H9 (cell line): ENCODE measurements at regions not wholly inside any gene's neighbourhood (a gene's known extent, or its start where the extent isn't known, plus 50 kb on each side); places are given as distances from the start of the nearest gene placed in this dataset.

Source experiments
- DNase-seq: peaks from one replicate; pipeline ENCODE4 v3.0.0-alpha.2; 2017
- H2AFZ ChIP-seq: one replicate; pipeline ENCODE4 v1.6.1; 2013; ENCODE audit warnings: mild to moderate bottlenecking, low read length, control low read depth, moderate library complexity
- H2AK5ac ChIP-seq: 2 replicates; pipeline ENCODE4 v1.6.1; 2013; ENCODE audit warnings: low read length, control low read depth, mixed read lengths; ENCODE audit not compliant: insufficient read length
- H2BK120ac ChIP-seq: one replicate; pipeline ENCODE4 v1.6.1; 2013; ENCODE audit warnings: low read depth, mild to moderate bottlenecking, low read length, control low read depth, inconsistent platforms; ENCODE audit not compliant: poor library complexity, severe bottlenecking
- H2BK12ac ChIP-seq: 2 replicates; pipeline ENCODE4 v1.6.1; 2013; ENCODE audit warnings: low read length, control low read depth, mixed read lengths, low read depth; ENCODE audit not compliant: insufficient read length
- H2BK15ac ChIP-seq: 2 replicates; pipeline ENCODE4 v1.6.1; 2013; ENCODE audit warnings: low read depth, low read length, control low read depth
- H2BK20ac ChIP-seq: one replicate; pipeline ENCODE4 v1.6.1; 2013; ENCODE audit warnings: low read depth, mild to moderate bottlenecking, low read length, control low read depth, inconsistent platforms; ENCODE audit not compliant: poor library complexity, severe bottlenecking
- H2BK5ac ChIP-seq: 2 replicates; pipeline ENCODE4 v1.6.1; 2013; ENCODE audit warnings: low read length, control low read depth, mixed read lengths; ENCODE audit not compliant: insufficient read length
- H3K14ac ChIP-seq: 2 replicates; pipeline ENCODE4 v1.6.1; 2013; ENCODE audit warnings: low read length, control low read depth; ENCODE audit not compliant: insufficient read depth
- H3K18ac ChIP-seq: 2 replicates; pipeline ENCODE4 v1.6.1; 2013; ENCODE audit warnings: low read depth, mild to moderate bottlenecking, mixed read lengths, low read length, control low read depth; ENCODE audit not compliant: insufficient read length
- H3K23ac ChIP-seq: 2 replicates; pipeline ENCODE4 v1.6.1; 2013; ENCODE audit warnings: low read length, control low read depth, mixed read lengths, low read depth; ENCODE audit not compliant: insufficient read length
- H3K23me2 ChIP-seq: 2 replicates; pipeline ENCODE4 v1.6.1; 2013; ENCODE audit warnings: low read depth, mild to moderate bottlenecking, mixed read lengths, low read length, control low read depth; ENCODE audit not compliant: insufficient read length, poor library complexity, severe bottlenecking
- H3K27ac ChIP-seq: 2 replicates; pipeline ENCODE4 v1.5.1; 2013; ENCODE audit warnings: low read length, control low read depth, mixed read lengths, low read depth; ENCODE audit not compliant: insufficient read length
- H3K27me3 ChIP-seq: 2 replicates; pipeline ENCODE4 v1.6.1; 2013; ENCODE audit warnings: low read length, control low read depth, inconsistent platforms; ENCODE audit not compliant: insufficient read depth
- H3K4ac ChIP-seq: 2 replicates; pipeline ENCODE4 v1.6.1; 2013; ENCODE audit warnings: low read depth, mild to moderate bottlenecking, control low read depth, inconsistent platforms, low read length, moderate library complexity
- H3K4me1 ChIP-seq: 2 replicates; pipeline ENCODE4 v1.6.1; 2013; ENCODE audit warnings: low read length, control low read depth, inconsistent platforms; ENCODE audit not compliant: insufficient read depth
- H3K4me2 ChIP-seq: 2 replicates; pipeline ENCODE4 v1.6.1; 2013; ENCODE audit warnings: low read length, control low read depth, mixed read lengths; ENCODE audit not compliant: insufficient read length, insufficient read depth
- H3K56ac ChIP-seq: 2 replicates; pipeline ENCODE4 v1.6.1; 2013; ENCODE audit warnings: low read depth, mild to moderate bottlenecking, mixed read lengths, low read length, control low read depth; ENCODE audit not compliant: insufficient read length
- H3K79me1 ChIP-seq: 2 replicates; pipeline ENCODE4 v1.6.1; 2013; ENCODE audit warnings: low read depth, mild to moderate bottlenecking, moderate library complexity, low read length, control low read depth, inconsistent platforms; ENCODE audit not compliant: insufficient read depth, poor library complexity, severe bottlenecking
- H3K79me2 ChIP-seq: 2 replicates; pipeline ENCODE4 v1.6.1; 2013; ENCODE audit warnings: low read length, control low read depth, inconsistent platforms; ENCODE audit not compliant: insufficient read depth
- H3K9ac ChIP-seq: 2 replicates; pipeline ENCODE4 v1.6.1; 2013; ENCODE audit warnings: low read length, control low read depth, mixed read lengths; ENCODE audit not compliant: insufficient read length; ENCODE audit errors: extremely low read depth
- H3K9me3 ChIP-seq: one replicate; pipeline ENCODE4 v1.6.1; 2013; ENCODE audit warnings: low read depth, low read length, inconsistent platforms; ENCODE audit not compliant: control insufficient read depth
- H3T11ph ChIP-seq: one replicate; pipeline ENCODE4 v1.6.1; 2013; ENCODE audit warnings: mild to moderate bottlenecking, low read length, control low read depth, inconsistent platforms
- H4K20me1 ChIP-seq: one replicate; pipeline ENCODE4 v1.6.1; 2013; ENCODE audit not compliant: control insufficient read depth, insufficient read length, insufficient read depth
- H4K5ac ChIP-seq: 2 replicates; pipeline ENCODE4 v1.6.1; 2013; ENCODE audit warnings: low read depth, mild to moderate bottlenecking, mixed read lengths, low read length, control low read depth; ENCODE audit not compliant: insufficient read length
- H4K8ac ChIP-seq: replicated peaks from 2 replicates; pipeline ENCODE4 v1.6.1; 2013; ENCODE audit warnings: low read length, control low read depth, mixed read lengths, low read depth; ENCODE audit not compliant: insufficient read length
- H4K91ac ChIP-seq: 2 replicates; pipeline ENCODE4 v1.6.1; 2013; ENCODE audit warnings: low read depth, mild to moderate bottlenecking, moderate library complexity, mixed read lengths, low read length, control low read depth; ENCODE audit not compliant: insufficient read length
- H3K27ac Mint-ChIP-seq, 3 experiments: 2 replicates in 2 of 3; 3 replicates in 1 of 3; pipeline ENCODE4 v1.8.0; 2020 to 2021; ENCODE audit warnings: mixed read lengths in 3 of 3, mild to moderate bottlenecking in 1 of 3, moderate library complexity in 1 of 3
- H3K27me3 Mint-ChIP-seq: 2 replicates; pipeline ENCODE4 v1.8.0; 2021; ENCODE audit warnings: low read depth, mild to moderate bottlenecking, moderate library complexity, mixed read lengths
- H3K36me3 Mint-ChIP-seq, 3 experiments: 2 replicates in 2 of 3; 3 replicates in 1 of 3; pipeline ENCODE4 v1.8.0; 2020 to 2021; ENCODE audit warnings: low read depth in 3 of 3, mixed read lengths in 3 of 3; ENCODE audit not compliant: insufficient read depth in 1 of 3
- H3K4me1 Mint-ChIP-seq, 2 experiments: 2 replicates each; pipeline ENCODE4 v1.8.0; 2020; ENCODE audit warnings: mixed read lengths in 2 of 2
- H3K4me3 Mint-ChIP-seq, 2 experiments: 2 replicates in 1 of 2; 3 replicates in 1 of 2; pipeline ENCODE4 v1.8.0; 2020 to 2021; ENCODE audit warnings: mild to moderate bottlenecking in 2 of 2, mixed read lengths in 2 of 2, moderate library complexity in 1 of 2
- H3K9me3 Mint-ChIP-seq, 2 experiments: 2 replicates in 1 of 2; 3 replicates in 1 of 2; pipeline ENCODE4 v1.8.0; 2020; ENCODE audit warnings: mild to moderate bottlenecking in 2 of 2, mixed read lengths in 2 of 2, moderate library complexity in 1 of 2
- WGBS: extraction: QIAGEN DNeasy Blood & Tissue Kit; methylation state at CpG from one replicate; pipeline ENCODE4 v1.1.7; 2013; ENCODE audit warnings: missing lambda C conversion rate, low lambda C conversion rate, mixed read lengths; ENCODE audit not compliant: insufficient read length; ENCODE audit errors: extremely low coverage; 5-methylcytosine and 5-hydroxymethylcytosine counted together
- TF ChIP-seq, protein P1 (sequence below): fragments of 200-600 bp; sonication (generic); conservative IDR thresholded peaks from 3 replicates; pipeline ENCODE4 v1.8.0; 2021; ENCODE audit warnings: antibody characterized with exemption, mild to moderate bottlenecking

DNA sequence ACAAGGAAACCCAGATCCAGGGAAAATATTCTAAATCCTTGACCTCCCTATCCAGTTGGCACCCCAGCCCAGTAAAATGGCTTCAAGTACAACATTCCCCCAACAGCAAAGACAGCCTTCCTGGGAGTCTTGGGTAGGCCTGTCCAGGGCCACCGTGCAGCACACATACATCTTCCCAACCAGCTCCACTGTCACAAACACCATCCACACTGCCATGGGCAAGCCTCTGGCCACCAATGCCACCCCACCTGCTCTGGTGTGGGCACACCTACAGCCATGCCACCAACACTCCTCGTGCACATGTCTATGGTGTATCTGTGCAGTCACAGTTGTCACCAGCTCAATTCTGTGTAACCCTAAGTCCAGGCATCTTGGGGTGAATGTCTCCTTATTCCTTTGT, 193.2 kb downstream of the DAD1 start:
- H4K5ac ChIP-seq: no peak overlapping the region
- no peak overlapping the region for H2BK120ac ChIP-seq
- no peak overlapping the region for H3K4ac ChIP-seq
- WGBS: no CpG with 5 or more reads among the region's 2 CpGs
- H3K14ac ChIP-seq: no peak overlapping the region
- DNase-seq: no peak
- no peak overlapping the region for H2BK20ac ChIP-seq
- no peak overlapping the region for H2BK5ac ChIP-seq
- no peak overlapping the region for H3T11ph ChIP-seq
- H3K4me1 ChIP-seq: no peaks in the 10 kb centered on the region
- H3K18ac ChIP-seq: no peak overlapping the region
- no peaks in the 10 kb centered on the region for H3K79me2 ChIP-seq
- no peaks in the 10 kb centered on the region for H3K79me1 ChIP-seq
- Mint-ChIP-seq H3K27me3 (no peaks in the 10 kb centered on the region; the same call in 1 of the 2 replicates), H3K9me3 (no peaks in the 10 kb centered on the region), H3K4me3 (no peak overlapping the region), H3K4me1 (peaks cover 0 to 3% of the 10 kb centered on the region in 2 experiments; a peak in 1 of 4 replicates), H3K27ac (peak overlapping the region in 1 of 3 experiments; percentile 36; a peak in 1 of 7 replicates), H3K36me3 (no peaks in the 10 kb centered on the region)
- H3K56ac ChIP-seq: no peak overlapping the region
- H3K23me2 ChIP-seq: no peaks in the 10 kb centered on the region
- H3K9me3 ChIP-seq: no peaks in the 10 kb centered on the region
- no peak overlapping the region for H2BK15ac ChIP-seq
- no peak overlapping the region for H3K9ac ChIP-seq
- H2AK5ac ChIP-seq: no peak overlapping the region
- no peak overlapping the region for H3K23ac ChIP-seq
- H3K27me3 ChIP-seq: no peaks in the 10 kb centered on the region
- no peak overlapping the region for H2BK12ac ChIP-seq
- H3K4me2 ChIP-seq: no peak overlapping the region
- H3K27ac ChIP-seq: no peak overlapping the region
- no peak overlapping the region for H2AFZ ChIP-seq
- no peak overlapping the region for H4K91ac ChIP-seq
- H4K20me1 ChIP-seq: no peaks in the 10 kb centered on the region
- H4K8ac ChIP-seq: no peak overlapping the region
- TF ChIP-seq, protein P1, sequence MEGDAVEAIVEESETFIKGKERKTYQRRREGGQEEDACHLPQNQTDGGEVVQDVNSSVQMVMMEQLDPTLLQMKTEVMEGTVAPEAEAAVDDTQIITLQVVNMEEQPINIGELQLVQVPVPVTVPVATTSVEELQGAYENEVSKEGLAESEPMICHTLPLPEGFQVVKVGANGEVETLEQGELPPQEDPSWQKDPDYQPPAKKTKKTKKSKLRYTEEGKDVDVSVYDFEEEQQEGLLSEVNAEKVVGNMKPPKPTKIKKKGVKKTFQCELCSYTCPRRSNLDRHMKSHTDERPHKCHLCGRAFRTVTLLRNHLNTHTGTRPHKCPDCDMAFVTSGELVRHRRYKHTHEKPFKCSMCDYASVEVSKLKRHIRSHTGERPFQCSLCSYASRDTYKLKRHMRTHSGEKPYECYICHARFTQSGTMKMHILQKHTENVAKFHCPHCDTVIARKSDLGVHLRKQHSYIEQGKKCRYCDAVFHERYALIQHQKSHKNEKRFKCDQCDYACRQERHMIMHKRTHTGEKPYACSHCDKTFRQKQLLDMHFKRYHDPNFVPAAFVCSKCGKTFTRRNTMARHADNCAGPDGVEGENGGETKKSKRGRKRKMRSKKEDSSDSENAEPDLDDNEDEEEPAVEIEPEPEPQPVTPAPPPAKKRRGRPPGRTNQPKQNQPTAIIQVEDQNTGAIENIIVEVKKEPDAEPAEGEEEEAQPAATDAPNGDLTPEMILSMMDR: no peak
